ENCODE measurements at regions not wholly inside any gene's neighbourhood (a gene's known extent, or its start where the extent isn't known, plus 50 kb on each side); places are given as distances from the start of the nearest gene placed in this dataset.

DNA sequence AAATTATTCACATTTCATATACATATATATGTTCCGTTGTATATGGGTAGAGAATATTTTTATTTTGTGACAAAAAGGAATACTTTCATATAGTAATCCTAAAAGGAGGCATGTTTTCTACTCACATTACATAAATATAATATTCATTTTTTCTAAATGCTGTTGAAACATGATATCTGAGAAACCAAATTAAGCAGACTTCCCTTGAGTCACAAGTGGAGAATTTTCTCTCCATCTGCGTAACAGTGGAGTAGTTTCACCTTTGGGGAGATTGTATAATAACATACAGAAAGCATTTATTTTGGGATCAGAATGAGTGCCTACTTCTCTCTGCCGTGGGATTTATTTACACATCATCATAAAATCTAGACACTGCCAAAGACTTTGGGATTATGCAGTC is 849.8 kb downstream of the NSUN3 start:
- no peak for TF ChIP-seq CTCF (conservative IDR thresholded peaks at IDR 0.05)
- no peaks in the 10 kb centered on the region for H3K4me1 Mint-ChIP-seq
- H3K9me3 Mint-ChIP-seq: no peaks in the 10 kb centered on the region
- H3K27ac Mint-ChIP-seq (ENCODE audit: unreplicated experiment): no peak overlapping the region
- no peak overlapping the region for H3K4me3 Mint-ChIP-seq
- no peak for DNase-seq (ENCODE audit: low read depth, low spot score)
- no peaks in the 10 kb centered on the region for H3K36me3 Mint-ChIP-seq (ENCODE audit: low read depth)
- H3K27me3 Mint-ChIP-seq (ENCODE audit: low read depth): no peaks in the 10 kb centered on the region

GRCh38 chr3:94927175-94927574 is 864.3 kb downstream of the NSUN3 start:
- Mint-ChIP-seq H3K9me3 (peaks cover 6% of the 10 kb centered on the region), H3K36me3 (ENCODE audit: low read depth) (no peaks in the 10 kb centered on the region), H3K4me3 (no peak overlapping the region), H3K27me3 (ENCODE audit: low read depth) (no peaks in the 10 kb centered on the region), H3K27ac (ENCODE audit: unreplicated experiment) (no peak overlapping the region), H3K4me1 (peaks cover 4% of the 10 kb centered on the region)
- no peak for DNase-seq (ENCODE audit: low read depth, low spot score)
- no peak for TF ChIP-seq CTCF (conservative IDR thresholded peaks at IDR 0.05)

- DNase-seq (ENCODE audit: low read depth, low spot score): no peak
- Mint-ChIP-seq H3K27ac (ENCODE audit: unreplicated experiment) (no peak overlapping the region), H3K4me1 (peaks cover 4% of the 10 kb centered on the region), H3K4me3 (no peak overlapping the region), H3K36me3 (ENCODE audit: low read depth) (no peaks in the 10 kb centered on the region), H3K9me3 (peaks cover 6% of the 10 kb centered on the region), H3K27me3 (ENCODE audit: low read depth) (no peaks in the 10 kb centered on the region)
- no peak for TF ChIP-seq CTCF (conservative IDR thresholded peaks at IDR 0.05)
Observed at GRCh38 chr3:94928921-94929320, 866.1 kb downstream of the NSUN3 start.

DNA sequence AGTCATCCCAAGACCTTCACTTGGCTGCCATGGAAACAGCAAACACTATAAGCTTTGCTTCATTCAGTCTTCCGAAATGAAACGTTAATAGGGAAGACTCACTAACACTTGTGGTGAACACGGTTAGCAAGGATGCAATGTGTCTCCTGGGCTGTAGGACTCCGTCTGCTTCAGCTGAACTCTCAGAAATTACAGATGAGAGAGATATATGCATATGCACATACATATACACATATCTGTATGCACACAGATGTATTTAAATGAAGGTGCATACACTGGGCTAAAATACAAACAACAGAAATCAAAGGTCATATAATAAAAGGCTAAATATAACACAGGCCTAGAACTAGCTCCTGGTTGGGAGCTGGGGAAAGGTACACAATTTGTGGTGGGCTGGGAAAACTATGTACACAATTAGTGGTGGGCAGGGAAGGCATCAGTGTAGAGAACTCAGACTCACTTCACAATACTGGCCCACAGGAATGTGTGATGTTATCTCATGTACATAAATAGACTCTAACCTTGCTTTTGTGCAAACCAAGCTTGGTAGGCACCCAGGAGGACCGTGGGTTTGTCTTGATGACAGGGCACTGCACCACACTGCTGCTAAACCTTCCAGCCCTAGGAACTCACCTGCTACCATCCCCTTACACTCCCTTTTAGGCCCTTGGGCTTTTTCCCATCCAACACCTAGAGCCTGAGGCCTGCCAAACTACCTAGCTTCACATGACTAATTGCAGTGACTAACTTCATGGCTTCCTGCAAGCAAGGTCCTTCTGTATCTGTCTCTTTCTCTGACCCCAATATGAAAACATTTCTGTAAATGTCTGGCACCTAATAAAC is 873.1 kb downstream of the NSUN3 start:
- Mint-ChIP-seq H3K36me3 (ENCODE audit: low read depth) (peaks cover 15% of the 10 kb centered on the region), H3K4me3 (no peak overlapping the region), H3K4me1 (peaks cover 15% of the 10 kb centered on the region), H3K9me3 (peaks cover 9% of the 10 kb centered on the region), H3K27ac (ENCODE audit: unreplicated experiment) (no peak overlapping the region), H3K27me3 (ENCODE audit: low read depth) (no peaks in the 10 kb centered on the region)
- TF ChIP-seq CTCF (conservative IDR thresholded peaks at IDR 0.05): no peak
- DNase-seq (ENCODE audit: low read depth, low spot score): no peak

- Mint-ChIP-seq H3K36me3 (ENCODE audit: low read depth) (peaks cover 20% of the 10 kb centered on the region), H3K4me3 (no peak overlapping the region), H3K27ac (ENCODE audit: unreplicated experiment) (no peak overlapping the region), H3K4me1 (peaks cover 18% of the 10 kb centered on the region), H3K27me3 (ENCODE audit: low read depth) (no peaks in the 10 kb centered on the region), H3K9me3 (peaks cover 14% of the 10 kb centered on the region)
- DNase-seq (ENCODE audit: low read depth, low spot score): no peak
- no peak for TF ChIP-seq CTCF (conservative IDR thresholded peaks at IDR 0.05)
Observed at GRCh38 chr3:94937980-94938379, 875.1 kb downstream of the NSUN3 start.

All from neural crest cell (in vitro differentiated cells).